H9 (cell line): ENCODE measurements at regions not wholly inside any gene's neighbourhood (a gene's known extent, or its start where the extent isn't known, plus 50 kb on each side); places are given as distances from the start of the nearest gene placed in this dataset.

Source experiments
- DNase-seq: peaks from one replicate; pipeline ENCODE4 v3.0.0-alpha.2; 2017
- H2AFZ ChIP-seq: one replicate; pipeline ENCODE4 v1.6.1; 2013; ENCODE audit warnings: mild to moderate bottlenecking, low read length, control low read depth, moderate library complexity
- H2AK5ac ChIP-seq: 2 replicates; pipeline ENCODE4 v1.6.1; 2013; ENCODE audit warnings: low read length, control low read depth, mixed read lengths; ENCODE audit not compliant: insufficient read length
- H2BK120ac ChIP-seq: one replicate; pipeline ENCODE4 v1.6.1; 2013; ENCODE audit warnings: low read depth, mild to moderate bottlenecking, low read length, control low read depth, inconsistent platforms; ENCODE audit not compliant: poor library complexity, severe bottlenecking
- H2BK12ac ChIP-seq: 2 replicates; pipeline ENCODE4 v1.6.1; 2013; ENCODE audit warnings: low read length, control low read depth, mixed read lengths, low read depth; ENCODE audit not compliant: insufficient read length
- H2BK15ac ChIP-seq: 2 replicates; pipeline ENCODE4 v1.6.1; 2013; ENCODE audit warnings: low read depth, low read length, control low read depth
- H2BK20ac ChIP-seq: one replicate; pipeline ENCODE4 v1.6.1; 2013; ENCODE audit warnings: low read depth, mild to moderate bottlenecking, low read length, control low read depth, inconsistent platforms; ENCODE audit not compliant: poor library complexity, severe bottlenecking
- H2BK5ac ChIP-seq: 2 replicates; pipeline ENCODE4 v1.6.1; 2013; ENCODE audit warnings: low read length, control low read depth, mixed read lengths; ENCODE audit not compliant: insufficient read length
- H3K14ac ChIP-seq: 2 replicates; pipeline ENCODE4 v1.6.1; 2013; ENCODE audit warnings: low read length, control low read depth; ENCODE audit not compliant: insufficient read depth
- H3K18ac ChIP-seq: 2 replicates; pipeline ENCODE4 v1.6.1; 2013; ENCODE audit warnings: low read depth, mild to moderate bottlenecking, mixed read lengths, low read length, control low read depth; ENCODE audit not compliant: insufficient read length
- H3K23ac ChIP-seq: 2 replicates; pipeline ENCODE4 v1.6.1; 2013; ENCODE audit warnings: low read length, control low read depth, mixed read lengths, low read depth; ENCODE audit not compliant: insufficient read length
- H3K23me2 ChIP-seq: 2 replicates; pipeline ENCODE4 v1.6.1; 2013; ENCODE audit warnings: low read depth, mild to moderate bottlenecking, mixed read lengths, low read length, control low read depth; ENCODE audit not compliant: insufficient read length, poor library complexity, severe bottlenecking
- H3K27ac ChIP-seq: 2 replicates; pipeline ENCODE4 v1.5.1; 2013; ENCODE audit warnings: low read length, control low read depth, mixed read lengths, low read depth; ENCODE audit not compliant: insufficient read length
- H3K27me3 ChIP-seq: 2 replicates; pipeline ENCODE4 v1.6.1; 2013; ENCODE audit warnings: low read length, control low read depth, inconsistent platforms; ENCODE audit not compliant: insufficient read depth
- H3K4ac ChIP-seq: 2 replicates; pipeline ENCODE4 v1.6.1; 2013; ENCODE audit warnings: low read depth, mild to moderate bottlenecking, control low read depth, inconsistent platforms, low read length, moderate library complexity
- H3K4me1 ChIP-seq: 2 replicates; pipeline ENCODE4 v1.6.1; 2013; ENCODE audit warnings: low read length, control low read depth, inconsistent platforms; ENCODE audit not compliant: insufficient read depth
- H3K4me2 ChIP-seq: 2 replicates; pipeline ENCODE4 v1.6.1; 2013; ENCODE audit warnings: low read length, control low read depth, mixed read lengths; ENCODE audit not compliant: insufficient read length, insufficient read depth
- H3K56ac ChIP-seq: 2 replicates; pipeline ENCODE4 v1.6.1; 2013; ENCODE audit warnings: low read depth, mild to moderate bottlenecking, mixed read lengths, low read length, control low read depth; ENCODE audit not compliant: insufficient read length
- H3K79me1 ChIP-seq: 2 replicates; pipeline ENCODE4 v1.6.1; 2013; ENCODE audit warnings: low read depth, mild to moderate bottlenecking, moderate library complexity, low read length, control low read depth, inconsistent platforms; ENCODE audit not compliant: insufficient read depth, poor library complexity, severe bottlenecking
- H3K79me2 ChIP-seq: 2 replicates; pipeline ENCODE4 v1.6.1; 2013; ENCODE audit warnings: low read length, control low read depth, inconsistent platforms; ENCODE audit not compliant: insufficient read depth
- H3K9ac ChIP-seq: 2 replicates; pipeline ENCODE4 v1.6.1; 2013; ENCODE audit warnings: low read length, control low read depth, mixed read lengths; ENCODE audit not compliant: insufficient read length; ENCODE audit errors: extremely low read depth
- H3K9me3 ChIP-seq: one replicate; pipeline ENCODE4 v1.6.1; 2013; ENCODE audit warnings: low read depth, low read length, inconsistent platforms; ENCODE audit not compliant: control insufficient read depth
- H3T11ph ChIP-seq: one replicate; pipeline ENCODE4 v1.6.1; 2013; ENCODE audit warnings: mild to moderate bottlenecking, low read length, control low read depth, inconsistent platforms
- H4K20me1 ChIP-seq: one replicate; pipeline ENCODE4 v1.6.1; 2013; ENCODE audit not compliant: control insufficient read depth, insufficient read length, insufficient read depth
- H4K5ac ChIP-seq: 2 replicates; pipeline ENCODE4 v1.6.1; 2013; ENCODE audit warnings: low read depth, mild to moderate bottlenecking, mixed read lengths, low read length, control low read depth; ENCODE audit not compliant: insufficient read length
- H4K8ac ChIP-seq: replicated peaks from 2 replicates; pipeline ENCODE4 v1.6.1; 2013; ENCODE audit warnings: low read length, control low read depth, mixed read lengths, low read depth; ENCODE audit not compliant: insufficient read length
- H4K91ac ChIP-seq: 2 replicates; pipeline ENCODE4 v1.6.1; 2013; ENCODE audit warnings: low read depth, mild to moderate bottlenecking, moderate library complexity, mixed read lengths, low read length, control low read depth; ENCODE audit not compliant: insufficient read length
- H3K27ac Mint-ChIP-seq, 3 experiments: 2 replicates in 2 of 3; 3 replicates in 1 of 3; pipeline ENCODE4 v1.8.0; 2020 to 2021; ENCODE audit warnings: mixed read lengths in 3 of 3, mild to moderate bottlenecking in 1 of 3, moderate library complexity in 1 of 3
- H3K27me3 Mint-ChIP-seq: 2 replicates; pipeline ENCODE4 v1.8.0; 2021; ENCODE audit warnings: low read depth, mild to moderate bottlenecking, moderate library complexity, mixed read lengths
- H3K36me3 Mint-ChIP-seq, 3 experiments: 2 replicates in 2 of 3; 3 replicates in 1 of 3; pipeline ENCODE4 v1.8.0; 2020 to 2021; ENCODE audit warnings: low read depth in 3 of 3, mixed read lengths in 3 of 3; ENCODE audit not compliant: insufficient read depth in 1 of 3
- H3K4me1 Mint-ChIP-seq, 2 experiments: 2 replicates each; pipeline ENCODE4 v1.8.0; 2020; ENCODE audit warnings: mixed read lengths in 2 of 2
- H3K4me3 Mint-ChIP-seq, 2 experiments: 2 replicates in 1 of 2; 3 replicates in 1 of 2; pipeline ENCODE4 v1.8.0; 2020 to 2021; ENCODE audit warnings: mild to moderate bottlenecking in 2 of 2, mixed read lengths in 2 of 2, moderate library complexity in 1 of 2
- H3K9me3 Mint-ChIP-seq, 2 experiments: 2 replicates in 1 of 2; 3 replicates in 1 of 2; pipeline ENCODE4 v1.8.0; 2020; ENCODE audit warnings: mild to moderate bottlenecking in 2 of 2, mixed read lengths in 2 of 2, moderate library complexity in 1 of 2
- CTCF ChIP-seq: fragments of 200-600 bp; sonication (generic); conservative IDR thresholded peaks from 3 replicates; pipeline ENCODE4 v1.8.0; 2021; ENCODE audit warnings: antibody characterized with exemption, mild to moderate bottlenecking
- WGBS: extraction: QIAGEN DNeasy Blood & Tissue Kit; methylation state at CpG from one replicate; pipeline ENCODE4 v1.1.7; 2013; ENCODE audit warnings: missing lambda C conversion rate, low lambda C conversion rate, mixed read lengths; ENCODE audit not compliant: insufficient read length; ENCODE audit errors: extremely low coverage; 5-methylcytosine and 5-hydroxymethylcytosine counted together

- Histone ChIP-seq H3K18ac (no peak overlapping the region), H2BK12ac (no peak overlapping the region)
- no CpG with 5 or more reads among the region's 2 CpGs for WGBS
Observed at GRCh38 chr3:135419155-135419554, 546.4 kb upstream of the PPP2R3A start.

More at GRCh38 chr3:135419155-135419554, 546.4 kb upstream of the PPP2R3A start:
- Histone ChIP-seq H2BK20ac (no peak overlapping the region), H3K9me3 (no peaks in the 10 kb centered on the region), H4K5ac (no peak overlapping the region), H3K4me1 (no peaks in the 10 kb centered on the region), H3K56ac (no peak overlapping the region), H3T11ph (no peak overlapping the region), H2AK5ac (no peak overlapping the region), H3K23ac (no peak overlapping the region), H3K27ac (no peak overlapping the region), H3K27me3 (no peaks in the 10 kb centered on the region), H3K79me1 (no peaks in the 10 kb centered on the region), H4K20me1 (no peaks in the 10 kb centered on the region), H3K4ac (no peak overlapping the region), H2BK15ac (no peak overlapping the region), H4K8ac (no peak overlapping the region), H4K91ac (no peak overlapping the region), H2BK120ac (no peak overlapping the region), H3K23me2 (peaks cover 3% of the 10 kb centered on the region), H3K14ac (no peak overlapping the region), H3K9ac (no peak overlapping the region), H2AFZ (no peak overlapping the region), H3K79me2 (no peaks in the 10 kb centered on the region), H2BK5ac (no peak overlapping the region), H3K4me2 (no peak overlapping the region)
- no peak for DNase-seq
- Mint-ChIP-seq H3K9me3 (no peaks in the 10 kb centered on the region), H3K27ac (no peak overlapping the region), H3K36me3 (no peaks in the 10 kb centered on the region), H3K4me1 (peaks cover 6 to 14% of the 10 kb centered on the region in 2 experiments), H3K27me3 (no peaks in the 10 kb centered on the region), H3K4me3 (no peak overlapping the region)
- no peak for TF ChIP-seq CTCF
